GM18499 (cell line): ENCODE measurements at regions not wholly inside any gene's neighbourhood (a gene's known extent, or its start where the extent isn't known, plus 50 kb on each side); places are given as distances from the start of the nearest gene placed in this dataset.

ENCODE experiments used
- ATAC-seq: cut with Tn5 transposase; IDR thresholded peaks from one replicate; pipeline ENCODE4 v1.9.1; 2021; ENCODE audit warnings: moderate number of reproducible peaks; ENCODE audit not compliant: insufficient read depth, unreplicated experiment

DNA sequence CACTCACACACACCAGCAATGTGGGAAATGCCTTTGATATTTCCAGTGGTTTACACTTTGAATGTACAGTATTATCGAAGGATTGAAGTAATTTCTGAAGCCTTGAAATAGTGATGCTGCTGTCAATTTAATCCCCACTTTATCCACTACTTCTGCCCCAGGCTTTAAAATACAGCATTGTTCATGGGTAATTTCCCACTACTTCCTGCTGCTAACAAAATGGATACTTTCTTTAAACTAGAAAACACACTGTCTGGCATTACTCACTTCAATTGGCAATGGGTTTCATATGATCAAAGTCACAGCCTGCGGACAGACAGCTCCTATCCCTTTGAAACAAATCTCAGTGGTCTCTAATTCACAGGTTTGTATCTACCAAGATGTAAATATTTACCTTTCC is 292.2 kb downstream of the CDH11 start:
- no peak for ATAC-seq

GRCh38 chr16:64826374-64826773 is 295.5 kb downstream of the CDH11 start:
- ATAC-seq, result no peak

DNA sequence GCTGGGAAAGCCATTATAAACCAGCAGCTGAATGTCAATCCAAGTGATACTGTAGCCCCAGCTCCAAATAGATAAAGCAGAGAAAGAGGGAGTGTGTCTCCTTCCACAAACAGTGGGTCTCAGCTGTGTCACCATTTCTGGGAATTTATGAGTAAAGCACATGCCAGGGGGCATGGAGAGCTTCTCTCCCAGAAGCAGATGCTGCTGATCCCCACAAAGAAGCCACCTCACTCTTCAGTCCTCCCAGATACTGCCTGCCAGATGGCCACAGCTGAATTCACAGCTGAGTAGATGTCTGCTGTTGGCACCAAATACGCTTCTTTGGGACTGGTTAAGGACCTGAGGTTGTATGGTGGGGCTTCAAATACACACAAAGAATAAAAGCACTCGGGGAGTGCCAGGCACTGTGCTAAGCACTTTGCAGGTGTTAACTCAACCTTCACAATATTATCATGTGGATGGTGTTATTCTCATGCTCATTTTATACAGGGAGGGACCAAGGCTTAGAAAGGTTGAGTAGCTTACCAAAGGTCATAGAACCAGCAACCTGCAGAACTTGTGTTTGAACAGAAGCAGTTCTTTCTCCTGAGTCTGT is 298.3 kb downstream of the CDH11 start:
- ATAC-seq, result no peak

DNA sequence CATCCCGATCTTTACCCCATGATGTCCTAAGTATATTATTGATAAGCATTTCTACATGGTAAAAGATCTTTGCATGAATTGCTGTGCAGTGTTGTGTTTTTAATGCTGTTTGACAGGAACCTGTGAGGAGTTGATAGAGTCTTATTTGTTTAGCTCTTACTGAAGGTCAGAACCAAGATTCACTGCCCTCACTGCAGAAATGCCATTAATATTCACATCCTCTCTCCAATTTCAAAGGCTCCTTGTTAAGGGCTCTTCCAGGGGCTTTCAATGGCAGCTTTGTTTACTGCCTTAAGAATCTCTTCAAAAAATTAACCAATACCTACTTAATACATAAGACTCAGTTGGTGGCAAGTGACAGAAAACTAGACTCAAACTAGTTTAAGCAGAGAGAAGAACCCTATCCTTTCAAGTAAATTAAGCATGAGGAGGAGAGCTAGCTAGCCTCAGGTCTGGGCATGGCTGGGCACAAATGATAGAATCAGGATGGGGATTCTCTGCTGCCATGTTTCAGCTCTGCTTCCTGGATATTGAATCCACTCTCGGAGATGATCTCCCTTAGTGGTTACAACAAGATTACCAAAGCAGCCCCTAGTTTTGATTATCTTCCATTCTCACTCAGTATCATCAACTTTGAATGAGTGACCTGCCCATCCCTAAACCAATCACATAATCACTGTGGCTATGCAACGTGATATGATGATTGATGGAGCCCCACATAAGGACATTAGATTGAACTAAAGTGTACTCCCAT is 311.8 kb downstream of the CDH11 start:
- ATAC-seq, result no peak

- no peak for ATAC-seq
These were observed 313.4 kb downstream of the CDH11 start for GRCh38 chr16:64808474-64808873.

- no peak for ATAC-seq
These were observed 330.1 kb downstream of the CDH11 start for GRCh38 chr16:64791756-64792155.

GRCh38 chr16:64784635-64785034 is 337.2 kb downstream of the CDH11 start:
- no peak for ATAC-seq

GRCh38 chr16:64782484-64782883 is 339.4 kb downstream of the CDH11 start:
- no peak for ATAC-seq

- no peak for ATAC-seq
These were observed 341.4 kb downstream of the CDH11 start for GRCh38 chr16:64780445-64780844.

- no peak for ATAC-seq
These were observed 343.1 kb downstream of the CDH11 start for GRCh38 chr16:64778777-64779176.

DNA sequence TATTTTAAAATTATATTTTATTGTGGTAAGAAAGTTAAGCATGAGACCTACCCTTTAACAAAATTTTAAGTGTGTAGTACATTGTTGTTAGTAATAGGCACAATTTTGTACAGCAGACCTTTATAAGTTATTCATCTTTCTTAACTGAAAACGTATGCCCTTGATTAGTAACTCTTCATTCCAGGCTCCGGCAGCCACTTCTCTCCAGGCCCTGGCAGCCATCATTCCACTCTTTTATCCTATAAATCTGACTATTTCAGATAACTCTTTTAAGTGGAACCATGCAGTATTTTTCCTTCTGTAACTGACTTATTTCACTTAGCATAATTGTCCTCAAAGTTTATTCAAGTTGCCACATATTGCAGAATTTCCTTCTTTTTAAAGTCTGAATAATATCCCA is 348.2 kb downstream of the CDH11 start:
- no peak for ATAC-seq

DNA sequence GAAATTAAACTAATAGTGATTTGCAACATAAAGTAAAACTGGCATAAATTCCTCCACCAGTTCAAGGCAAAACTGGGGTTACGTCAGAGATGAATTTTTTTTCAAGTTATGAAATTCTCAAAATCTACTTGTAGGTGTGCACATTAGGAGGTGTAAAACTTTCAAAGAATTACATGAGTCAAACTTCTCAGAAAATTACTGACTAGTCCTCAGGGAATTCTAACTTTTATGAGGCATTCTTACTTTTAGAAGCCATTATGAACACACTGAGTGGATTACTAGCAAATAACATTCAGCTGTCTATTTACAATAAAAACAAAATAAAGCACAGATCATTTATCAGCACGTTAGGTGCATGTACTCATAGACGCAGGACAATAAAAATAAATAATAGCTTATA is 348.7 kb downstream of the CDH11 start:
- ATAC-seq, result no peak

DNA sequence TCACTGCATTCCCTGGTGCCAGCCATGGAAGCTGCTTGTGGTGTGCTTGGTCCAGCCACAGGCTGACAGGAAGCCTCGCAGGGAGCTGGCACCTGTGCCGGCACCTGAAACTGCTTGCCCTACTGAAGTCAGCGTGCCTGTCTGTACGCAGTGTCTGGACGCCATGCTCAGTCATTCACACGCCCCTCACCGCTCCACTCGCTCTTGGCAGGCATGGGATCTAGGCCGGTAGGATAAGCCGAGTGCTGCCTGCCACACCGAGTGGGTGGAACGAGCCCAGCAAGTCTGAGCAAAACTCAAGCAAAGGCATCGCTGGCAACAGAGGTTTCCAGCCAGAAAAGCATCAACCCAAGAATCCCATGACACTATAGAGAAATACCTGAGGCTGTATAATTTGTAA is 350.6 kb downstream of the CDH11 start:
- no peak for ATAC-seq

GRCh38 chr16:64762211-64762610 is 359.7 kb downstream of the CDH11 start:
- ATAC-seq, result no peak

DNA sequence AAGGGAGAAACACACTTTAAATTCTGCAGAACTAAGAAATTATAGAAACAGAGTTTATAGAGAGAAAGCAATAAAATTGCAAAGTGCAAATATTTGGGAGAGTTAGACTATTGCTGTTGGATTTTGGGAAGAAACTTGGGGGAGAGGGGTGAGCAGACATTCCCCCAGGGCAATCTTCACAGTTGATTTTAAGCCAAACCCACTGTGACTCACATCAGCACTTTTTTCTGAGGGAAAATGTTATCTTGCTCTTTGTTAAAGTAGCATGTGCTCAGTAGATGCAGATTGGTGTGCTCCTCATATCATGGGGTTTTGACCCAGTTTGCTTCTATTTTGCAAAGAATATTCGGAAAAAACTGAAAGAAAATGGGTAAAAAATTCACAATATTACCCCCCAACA is 367.6 kb downstream of the CDH11 start:
- ATAC-seq, result no peak

DNA sequence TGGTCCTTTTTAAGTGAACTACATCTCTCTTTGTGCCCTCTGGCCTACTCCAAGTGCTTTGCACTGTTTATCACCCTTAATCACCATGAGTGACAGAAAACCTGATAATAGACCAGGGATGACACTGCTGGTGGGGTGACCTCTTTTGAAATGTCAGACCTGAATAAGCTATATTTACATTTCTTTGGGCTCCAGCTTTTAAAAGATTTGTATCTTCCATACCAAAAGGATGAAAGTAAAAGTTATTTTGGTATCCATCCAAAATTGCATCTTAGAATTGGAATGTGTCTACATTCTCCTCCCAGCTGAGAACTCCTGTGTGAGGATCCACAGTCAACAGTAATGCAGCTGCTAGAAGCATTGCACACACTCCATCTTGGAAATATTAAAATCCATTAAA is 370.0 kb downstream of the CDH11 start:
- ATAC-seq, result no peak

- ATAC-seq, result no peak
These were observed 372.5 kb downstream of the CDH11 start for GRCh38 chr16:64749346-64749745.

- no peak for ATAC-seq
These were observed 376.5 kb downstream of the CDH11 start for GRCh38 chr16:64745258-64745930.

- ATAC-seq, result no peak
These were observed 379.2 kb downstream of the CDH11 start for GRCh38 chr16:64742455-64743223.

DNA sequence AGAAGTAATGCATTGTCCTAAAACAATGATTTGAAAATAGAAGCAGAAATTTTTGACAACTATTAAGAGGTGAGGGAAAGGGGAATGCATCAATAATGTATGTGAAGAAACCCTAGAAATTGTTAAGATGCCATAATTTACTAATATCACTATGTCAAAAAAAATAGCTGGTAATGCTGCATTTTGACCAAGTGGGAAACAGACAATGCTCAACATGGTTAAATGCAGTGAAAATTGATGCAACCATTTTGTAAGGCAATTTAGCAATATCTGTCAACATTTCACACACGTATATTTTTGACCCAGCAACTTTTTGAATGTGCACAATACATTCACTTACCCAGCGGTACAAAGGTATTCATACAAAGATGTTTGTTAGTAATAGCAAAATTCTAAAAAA is 381.6 kb downstream of the CDH11 start:
- ATAC-seq, result no peak
